GM19324 (cell line): ENCODE measurements at regions not wholly inside any gene's neighbourhood (a gene's known extent, or its start where the extent isn't known, plus 50 kb on each side); places are given as distances from the start of the nearest gene placed in this dataset.

Experiments
- ATAC-seq: cut with Tn5 transposase; IDR thresholded peaks from one replicate; pipeline ENCODE4 v1.9.1; 2021; ENCODE audit warnings: mild to moderate bottlenecking, moderate library complexity; ENCODE audit not compliant: unreplicated experiment, low FRiP score

- no peak for ATAC-seq
Observed at GRCh38 chr7:106606120-106606519, 54.8 kb downstream of the CCDC71L start.

GRCh38 chr7:106604971-106605370 lies 56.0 kb downstream of the CCDC71L start:
- no peak for ATAC-seq

GRCh38 chr7:106604303-106604924 lies 56.5 kb downstream of the CCDC71L start:
- no peak for ATAC-seq

- ATAC-seq: no peak
Observed at GRCh38 chr7:106603346-106603745, 57.6 kb downstream of the CCDC71L start.

GRCh38 chr7:106602062-106602461 lies 58.9 kb downstream of the CCDC71L start:
- ATAC-seq: no peak

- ATAC-seq: no peak
Observed at GRCh38 chr7:106600569-106601373, 60.2 kb downstream of the CCDC71L start.

GRCh38 chr7:106599343-106599698 lies 61.6 kb downstream of the CCDC71L start:
- ATAC-seq: no peak

GRCh38 chr7:106598663-106599342 lies 62.2 kb downstream of the CCDC71L start:
- ATAC-seq: peak; percentile 93

GRCh38 chr7:106597751-106598546 lies 63.0 kb downstream of the CCDC71L start:
- ATAC-seq: no peak

GRCh38 chr7:106597014-106597413 lies 63.9 kb downstream of the CCDC71L start:
- no peak for ATAC-seq

- ATAC-seq: no peak
Observed at GRCh38 chr7:106595922-106596321, 65.0 kb downstream of the CCDC71L start.

GRCh38 chr7:106593028-106593417 lies 67.9 kb downstream of the CCDC71L start:
- no peak for ATAC-seq

- no peak for ATAC-seq
Observed at GRCh38 chr7:106592282-106593027, 68.5 kb downstream of the CCDC71L start.

GRCh38 chr7:106591146-106591545 lies 69.8 kb downstream of the CCDC71L start:
- ATAC-seq: no peak

- ATAC-seq: no peak
Observed at GRCh38 chr7:106590209-106590816, 70.6 kb downstream of the CCDC71L start.

- no peak for ATAC-seq
Observed at GRCh38 chr7:106589198-106589879, 71.6 kb downstream of the CCDC71L start.

- no peak for ATAC-seq
Observed at GRCh38 chr7:106588422-106589197, 72.3 kb downstream of the CCDC71L start.
